Mammary epithelial cell (primary cell): ENCODE measurements at regions not wholly inside any gene's neighbourhood (a gene's known extent, or its start where the extent isn't known, plus 50 kb on each side); places are given as distances from the start of the nearest gene placed in this dataset.
"Not testable (repeated sequence)": the region's sequence is repeated elsewhere in the genome, so short reads cannot be mapped to it uniquely, and the experiment has no call there.

Experiments
- CTCF ChIP-seq, 2 donors: IDR thresholded peaks in 1 of 2; conservative IDR thresholded peaks in 1 of 2; 2 replicates each; pipeline ENCODE4 v1.5.1; 2011 to 2012; ENCODE audit warnings: inconsistent platforms in 2 of 2, low read length in 2 of 2, mild to moderate bottlenecking in 2 of 2, control low read depth in 1 of 2, low read depth in 1 of 2; ENCODE audit not compliant: insufficient read depth in 1 of 2; ENCODE audit errors: extremely low read depth in 1 of 2
- EZH2 ChIP-seq: IDR thresholded peaks from 2 replicates; pipeline ENCODE4 v1.6.1; 2012; ENCODE audit warnings: low read length, inconsistent platforms, borderline replicate concordance

GRCh38 chr5:20707634-20708033 lies 719.6 kb upstream of the CDH18 start:
- TF ChIP-seq CTCF (conservative IDR thresholded peaks at IDR 0.05 in 1 of 2, IDR thresholded peaks at IDR 0.05 in 1 of 2; ENCODE audit: extremely low read depth in 1 of 2, insufficient read depth in 1 of 2, low read depth in 1 of 2, low read length in 2 of 2); EZH2: not testable (repeated sequence)
